ENCODE measurements at regions not wholly inside any gene's neighbourhood (a gene's known extent, or its start where the extent isn't known, plus 50 kb on each side); places are given as distances from the start of the nearest gene placed in this dataset.

GRCh38 chr15:31857194-31857593, 173.1 kb upstream of the CHRNA7 start:
- DNase-seq, result no peak

GRCh38 chr15:31858026-31858425, 172.3 kb upstream of the CHRNA7 start:
- DNase-seq, result no peak

GRCh38 chr15:31866248-31866647, 164.1 kb upstream of the CHRNA7 start:
- DNase-seq, result no peak

GRCh38 chr15:31867536-31868442, 162.5 kb upstream of the CHRNA7 start:
- DNase-seq, result peak in 30 of 56 donors; percentile 20 to 86 (median 52)

- peak in 4 of 56 donors; percentile 25 to 55 (median 30) for DNase-seq
Measured at GRCh38 chr15:31869686-31870307, 160.5 kb upstream of the CHRNA7 start.

GRCh38 chr15:31870328-31871165, 159.8 kb upstream of the CHRNA7 start, which contains the start of gene OTUD7A:
TSS of gene OTUD7A (minus strand) at chr15:31870673.
- peak in 53 of 56 donors; percentile 48 to 94 (median 83) for DNase-seq

- no peak for DNase-seq
Measured at GRCh38 chr15:31871166-31871886, 159.0 kb upstream of the CHRNA7 start.

- DNase-seq, result no peak
Measured at GRCh38 chr15:31871887-31872281, 158.4 kb upstream of the CHRNA7 start.

GRCh38 chr15:31887246-31887645, 143.1 kb upstream of the CHRNA7 start:
- peak in 2 of 56 donors; percentile 6 to 18 for DNase-seq

- DNase-seq, result no peak
Measured at GRCh38 chr15:31892513-31892912, 137.8 kb upstream of the CHRNA7 start.

- DNase-seq, result no peak
Measured at GRCh38 chr15:31893780-31894179, 136.5 kb upstream of the CHRNA7 start.

- DNase-seq, result no peak
Measured at GRCh38 chr15:31897746-31898145, 132.6 kb upstream of the CHRNA7 start.

GRCh38 chr15:31901501-31901900, 128.8 kb upstream of the CHRNA7 start:
- DNase-seq, result no peak

GRCh38 chr15:31905054-31905453, 125.3 kb upstream of the CHRNA7 start:
- no peak for DNase-seq

GRCh38 chr15:31925541-31925940, 104.8 kb upstream of the CHRNA7 start:
- no peak for DNase-seq

GRCh38 chr15:31930967-31931366, 99.3 kb upstream of the CHRNA7 start:
- DNase-seq, result no peak

- DNase-seq, result no peak
Measured at GRCh38 chr15:31932576-31932975, 97.7 kb upstream of the CHRNA7 start.

- no peak for DNase-seq
Measured at GRCh38 chr15:31934821-31935220, 95.5 kb upstream of the CHRNA7 start.

- DNase-seq, result no peak
Measured at GRCh38 chr15:31953478-31953877, 76.8 kb upstream of the CHRNA7 start.

GRCh38 chr15:31954374-31955172, 75.7 kb upstream of the CHRNA7 start:
- DNase-seq, result peak in 18 of 56 donors; percentile 5 to 78 (median 35)
